Activated CD4-positive, alpha-beta T cell treated with anti-CD3 and anti-CD28 coated beads for 48 hours (primary cell): ENCODE measurements at regions not wholly inside any gene's neighbourhood (a gene's known extent, or its start where the extent isn't known, plus 50 kb on each side); places are given as distances from the start of the nearest gene placed in this dataset.
"Not testable (repeated sequence)": the region's sequence is repeated elsewhere in the genome, so short reads cannot be mapped to it uniquely, and the experiment has no call there.

ENCODE experiments used
- DNase-seq: peaks from one replicate; pipeline ENCODE4 v3.0.0-alpha.2; 2020

GRCh38 chr21:27795418-27795817 is 828.5 kb upstream of the ADAMTS5 start:
- DNase-seq, result no peak

GRCh38 chr21:27793901-27794300 is 827.0 kb upstream of the ADAMTS5 start:
- DNase-seq, result no peak

GRCh38 chr21:27787046-27787445 is 820.2 kb upstream of the ADAMTS5 start:
- DNase-seq, result no peak

- no peak for DNase-seq
Observed at GRCh38 chr21:27779606-27780005, 812.7 kb upstream of the ADAMTS5 start.

GRCh38 chr21:27776925-27777553 is 810.2 kb upstream of the ADAMTS5 start:
- no peak for DNase-seq

- DNase-seq, result no peak
Observed at GRCh38 chr21:27772816-27773215, 805.9 kb upstream of the ADAMTS5 start.

- no peak for DNase-seq
Observed at GRCh38 chr21:27771938-27772483, 805.1 kb upstream of the ADAMTS5 start.

- DNase-seq, result no peak
Observed at GRCh38 chr21:27769763-27770162, 802.9 kb upstream of the ADAMTS5 start.

GRCh38 chr21:27768046-27768637 is 801.3 kb upstream of the ADAMTS5 start:
- not testable (repeated sequence) for DNase-seq

- DNase-seq, result no peak
Observed at GRCh38 chr21:27764056-27764455, 797.2 kb upstream of the ADAMTS5 start.

- no peak for DNase-seq
Observed at GRCh38 chr21:27761623-27762022, 794.7 kb upstream of the ADAMTS5 start.

GRCh38 chr21:27759820-27760219 is 792.9 kb upstream of the ADAMTS5 start:
- no peak for DNase-seq

GRCh38 chr21:27759091-27759659 is 792.3 kb upstream of the ADAMTS5 start:
- no peak for DNase-seq

GRCh38 chr21:27756191-27756590 is 789.3 kb upstream of the ADAMTS5 start:
- DNase-seq, result no peak

GRCh38 chr21:27743971-27744564 is 777.2 kb upstream of the ADAMTS5 start:
- no peak for DNase-seq

GRCh38 chr21:27741736-27742135 is 774.8 kb upstream of the ADAMTS5 start:
- DNase-seq, result no peak

GRCh38 chr21:27740084-27740483 is 773.2 kb upstream of the ADAMTS5 start:
- DNase-seq, result no peak

- DNase-seq, result no peak
Observed at GRCh38 chr21:27739187-27739586, 772.3 kb upstream of the ADAMTS5 start.

GRCh38 chr21:27735699-27736098 is 768.8 kb upstream of the ADAMTS5 start:
- DNase-seq, result no peak

GRCh38 chr21:27734146-27734545 is 767.3 kb upstream of the ADAMTS5 start:
- no peak for DNase-seq

- no peak for DNase-seq
Observed at GRCh38 chr21:27725916-27726315, 759.0 kb upstream of the ADAMTS5 start.

GRCh38 chr21:27722095-27722494 is 755.2 kb upstream of the ADAMTS5 start:
- no peak for DNase-seq

- no peak for DNase-seq
Observed at GRCh38 chr21:27721675-27722074, 754.8 kb upstream of the ADAMTS5 start.

- DNase-seq, result no peak
Observed at GRCh38 chr21:27719226-27719625, 752.3 kb upstream of the ADAMTS5 start.
